ENCODE measurements at regions not wholly inside any gene's neighbourhood (a gene's known extent, or its start where the extent isn't known, plus 50 kb on each side); places are given as distances from the start of the nearest gene placed in this dataset.
A peak's percentile ranks its signal among the peaks of the same experiment; 100 is the strongest.

DNA sequence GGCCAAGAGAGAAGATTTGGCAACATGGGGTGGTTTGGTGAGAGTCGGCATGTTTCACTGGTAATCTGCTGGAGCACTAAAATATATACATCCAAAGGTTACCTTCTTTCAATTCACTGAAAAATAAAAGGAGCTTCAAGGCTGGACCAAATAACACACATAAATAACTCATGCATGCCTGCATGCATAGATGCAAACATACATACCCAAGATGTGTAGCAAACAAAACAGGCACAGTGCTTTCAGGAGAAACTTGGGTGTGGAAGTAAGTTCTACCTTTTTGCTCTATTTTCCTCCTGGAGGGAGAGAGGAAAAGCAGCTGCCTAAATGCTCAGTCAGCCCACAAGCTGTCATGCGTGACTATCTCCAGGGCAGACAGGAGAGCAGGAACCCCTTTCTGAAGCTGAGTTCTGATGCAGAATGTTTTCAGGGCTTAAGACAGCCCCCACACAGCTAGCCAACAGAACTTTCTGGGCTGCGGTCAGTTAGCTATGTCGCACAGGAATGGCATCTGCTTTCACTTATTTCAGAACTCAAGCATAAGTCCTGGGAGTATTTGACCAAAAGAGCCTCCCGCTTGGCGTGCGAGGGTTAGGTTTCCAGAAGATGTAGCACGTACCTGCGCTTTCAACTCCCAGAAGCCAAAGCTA, 166.2 kb downstream of the TOMM20 start (continued):
- TF ChIP-seq ZNF165 (CRISPR knock-in tag; IDR thresholded peaks at IDR 0.05; ENCODE audit: borderline replicate concordance): no peak
- TF ChIP-seq YBX1 (IDR thresholded peaks at IDR 0.05): no peak
- TF ChIP-seq, protein P1, sequence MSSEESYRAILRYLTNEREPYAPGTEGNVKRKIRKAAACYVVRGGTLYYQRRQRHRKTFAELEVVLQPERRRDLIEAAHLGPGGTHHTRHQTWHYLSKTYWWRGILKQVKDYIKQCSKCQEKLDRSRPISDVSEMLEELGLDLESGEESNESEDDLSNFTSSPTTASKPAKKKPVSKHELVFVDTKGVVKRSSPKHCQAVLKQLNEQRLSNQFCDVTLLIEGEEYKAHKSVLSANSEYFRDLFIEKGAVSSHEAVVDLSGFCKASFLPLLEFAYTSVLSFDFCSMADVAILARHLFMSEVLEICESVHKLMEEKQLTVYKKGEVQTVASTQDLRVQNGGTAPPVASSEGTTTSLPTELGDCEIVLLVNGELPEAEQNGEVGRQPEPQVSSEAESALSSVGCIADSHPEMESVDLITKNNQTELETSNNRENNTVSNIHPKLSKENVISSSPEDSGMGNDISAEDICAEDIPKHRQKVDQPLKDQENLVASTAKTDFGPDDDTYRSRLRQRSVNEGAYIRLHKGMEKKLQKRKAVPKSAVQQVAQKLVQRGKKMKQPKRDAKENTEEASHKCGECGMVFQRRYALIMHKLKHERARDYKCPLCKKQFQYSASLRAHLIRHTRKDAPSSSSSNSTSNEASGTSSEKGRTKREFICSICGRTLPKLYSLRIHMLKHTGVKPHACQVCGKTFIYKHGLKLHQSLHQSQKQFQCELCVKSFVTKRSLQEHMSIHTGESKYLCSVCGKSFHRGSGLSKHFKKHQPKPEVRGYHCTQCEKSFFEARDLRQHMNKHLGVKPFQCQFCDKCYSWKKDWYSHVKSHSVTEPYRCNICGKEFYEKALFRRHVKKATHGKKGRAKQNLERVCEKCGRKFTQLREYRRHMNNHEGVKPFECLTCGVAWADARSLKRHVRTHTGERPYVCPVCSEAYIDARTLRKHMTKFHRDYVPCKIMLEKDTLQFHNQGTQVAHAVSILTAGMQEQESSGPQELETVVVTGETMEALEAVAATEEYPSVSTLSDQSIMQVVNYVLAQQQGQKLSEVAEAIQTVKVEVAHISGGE (CRISPR knock-in tag; IDR thresholded peaks at IDR 0.05): peak in 1 of 3 experiments; percentile 16; a peak in 1 of 6 replicates
- TF ChIP-seq HDAC1 (IDR thresholded peaks at IDR 0.05): no peak; a peak in 1 of 4 replicates
- TF ChIP-seq CAMTA2 (CRISPR knock-in tag; conservative IDR thresholded peaks at IDR 0.05): no peak
- TF ChIP-seq CSDE1 (IDR thresholded peaks at IDR 0.05): no peak
- no peak for TF ChIP-seq BCL6 (CRISPR knock-in tag; IDR thresholded peaks at IDR 0.05)
- TF ChIP-seq ZFPM2 (CRISPR knock-in tag; IDR thresholded peaks at IDR 0.05): no peak
- TF ChIP-seq, protein P2, sequence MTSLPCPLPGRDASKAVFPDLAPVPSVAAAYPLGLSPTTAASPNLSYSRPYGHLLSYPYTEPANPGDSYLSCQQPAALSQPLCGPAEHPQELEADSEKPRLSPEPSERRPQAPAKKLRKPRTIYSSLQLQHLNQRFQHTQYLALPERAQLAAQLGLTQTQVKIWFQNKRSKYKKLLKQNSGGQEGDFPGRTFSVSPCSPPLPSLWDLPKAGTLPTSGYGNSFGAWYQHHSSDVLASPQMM (CRISPR knock-in tag; IDR thresholded peaks at IDR 0.05): no peak
- no peak for TF ChIP-seq SETDB1 (IDR thresholded peaks at IDR 0.05; ENCODE audit: low read length)
- TF ChIP-seq ZNF224 (CRISPR knock-in tag; IDR thresholded peaks at IDR 0.05): no peak
- no peak for TF ChIP-seq CBX5 (IDR thresholded peaks at IDR 0.05; ENCODE audit: borderline replicate concordance, low read depth)
- no peak for TF ChIP-seq ZNF354B (CRISPR knock-in tag; IDR thresholded peaks at IDR 0.05)
- TF ChIP-seq, protein P3, sequence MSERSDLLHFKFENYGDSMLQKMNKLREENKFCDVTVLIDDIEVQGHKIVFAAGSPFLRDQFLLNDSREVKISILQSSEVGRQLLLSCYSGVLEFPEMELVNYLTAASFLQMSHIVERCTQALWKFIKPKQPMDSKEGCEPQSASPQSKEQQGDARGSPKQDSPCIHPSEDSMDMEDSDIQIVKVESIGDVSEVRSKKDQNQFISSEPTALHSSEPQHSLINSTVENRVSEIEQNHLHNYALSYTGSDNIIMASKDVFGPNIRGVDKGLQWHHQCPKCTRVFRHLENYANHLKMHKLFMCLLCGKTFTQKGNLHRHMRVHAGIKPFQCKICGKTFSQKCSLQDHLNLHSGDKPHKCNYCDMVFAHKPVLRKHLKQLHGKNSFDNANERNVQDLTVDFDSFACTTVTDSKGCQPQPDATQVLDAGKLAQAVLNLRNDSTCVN (CRISPR knock-in tag; IDR thresholded peaks at IDR 0.05): no peak
- TF ChIP-seq SMARCA5 (IDR thresholded peaks at IDR 0.05): no peak
- no peak for TF ChIP-seq ZNF76 (CRISPR knock-in tag; IDR thresholded peaks at IDR 0.05; ENCODE audit: borderline replicate concordance)
- TF ChIP-seq ZNF311 (CRISPR knock-in tag; IDR thresholded peaks at IDR 0.05): no peak
- TF ChIP-seq ZNF253 (CRISPR knock-in tag; conservative IDR thresholded peaks at IDR 0.05): no peak
- TF ChIP-seq CHD2 (IDR thresholded peaks at IDR 0.05; ENCODE audit: low read depth, low read length): no peak
- TF ChIP-seq, protein P4, sequence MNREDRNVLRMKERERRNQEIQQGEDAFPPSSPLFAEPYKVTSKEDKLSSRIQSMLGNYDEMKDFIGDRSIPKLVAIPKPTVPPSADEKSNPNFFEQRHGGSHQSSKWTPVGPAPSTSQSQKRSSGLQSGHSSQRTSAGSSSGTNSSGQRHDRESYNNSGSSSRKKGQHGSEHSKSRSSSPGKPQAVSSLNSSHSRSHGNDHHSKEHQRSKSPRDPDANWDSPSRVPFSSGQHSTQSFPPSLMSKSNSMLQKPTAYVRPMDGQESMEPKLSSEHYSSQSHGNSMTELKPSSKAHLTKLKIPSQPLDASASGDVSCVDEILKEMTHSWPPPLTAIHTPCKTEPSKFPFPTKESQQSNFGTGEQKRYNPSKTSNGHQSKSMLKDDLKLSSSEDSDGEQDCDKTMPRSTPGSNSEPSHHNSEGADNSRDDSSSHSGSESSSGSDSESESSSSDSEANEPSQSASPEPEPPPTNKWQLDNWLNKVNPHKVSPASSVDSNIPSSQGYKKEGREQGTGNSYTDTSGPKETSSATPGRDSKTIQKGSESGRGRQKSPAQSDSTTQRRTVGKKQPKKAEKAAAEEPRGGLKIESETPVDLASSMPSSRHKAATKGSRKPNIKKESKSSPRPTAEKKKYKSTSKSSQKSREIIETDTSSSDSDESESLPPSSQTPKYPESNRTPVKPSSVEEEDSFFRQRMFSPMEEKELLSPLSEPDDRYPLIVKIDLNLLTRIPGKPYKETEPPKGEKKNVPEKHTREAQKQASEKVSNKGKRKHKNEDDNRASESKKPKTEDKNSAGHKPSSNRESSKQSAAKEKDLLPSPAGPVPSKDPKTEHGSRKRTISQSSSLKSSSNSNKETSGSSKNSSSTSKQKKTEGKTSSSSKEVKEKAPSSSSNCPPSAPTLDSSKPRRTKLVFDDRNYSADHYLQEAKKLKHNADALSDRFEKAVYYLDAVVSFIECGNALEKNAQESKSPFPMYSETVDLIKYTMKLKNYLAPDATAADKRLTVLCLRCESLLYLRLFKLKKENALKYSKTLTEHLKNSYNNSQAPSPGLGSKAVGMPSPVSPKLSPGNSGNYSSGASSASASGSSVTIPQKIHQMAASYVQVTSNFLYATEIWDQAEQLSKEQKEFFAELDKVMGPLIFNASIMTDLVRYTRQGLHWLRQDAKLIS (CRISPR knock-in tag; IDR thresholded peaks at IDR 0.05): no peak
- no peak for TF ChIP-seq ZNF384 (IDR thresholded peaks at IDR 0.05; ENCODE audit: low read depth, low read length)
- no peak for TF ChIP-seq HDAC8 (tag; IDR thresholded peaks at IDR 0.05)

All from K562 (cell line).